HG03135 (cell line): ENCODE measurements at regions not wholly inside any gene's neighbourhood (a gene's known extent, or its start where the extent isn't known, plus 50 kb on each side); places are given as distances from the start of the nearest gene placed in this dataset.
"Not testable (repeated sequence)": the region's sequence is repeated elsewhere in the genome, so short reads cannot be mapped to it uniquely, and the experiment has no call there.

Source experiments
- ATAC-seq: cut with Tn5 transposase; IDR thresholded peaks from one replicate; pipeline ENCODE4 v1.9.1; 2021; ENCODE audit warnings: mild to moderate bottlenecking, moderate library complexity; ENCODE audit not compliant: unreplicated experiment

GRCh38 chr14:39562175-39562574 lies 129.9 kb upstream of the FBXO33 start:
- ATAC-seq: no peak

GRCh38 chr14:39558525-39558924 lies 126.3 kb upstream of the FBXO33 start:
- ATAC-seq: no peak

- ATAC-seq: no peak
Measured at GRCh38 chr14:39555749-39556148, 123.5 kb upstream of the FBXO33 start.

GRCh38 chr14:39554576-39554975 lies 122.3 kb upstream of the FBXO33 start:
- ATAC-seq: no peak

- ATAC-seq: no peak
Measured at GRCh38 chr14:39548358-39548757, 116.1 kb upstream of the FBXO33 start.

GRCh38 chr14:39547845-39548244 lies 115.6 kb upstream of the FBXO33 start:
- no peak for ATAC-seq

- no peak for ATAC-seq
Measured at GRCh38 chr14:39505812-39506211, 73.6 kb upstream of the FBXO33 start.

GRCh38 chr14:39500253-39500652 lies 68.0 kb upstream of the FBXO33 start:
- no peak for ATAC-seq

- no peak for ATAC-seq
Measured at GRCh38 chr14:39499514-39499913, 67.3 kb upstream of the FBXO33 start.

GRCh38 chr14:39497677-39498076 lies 65.4 kb upstream of the FBXO33 start:
- not testable (repeated sequence) for ATAC-seq

GRCh38 chr14:39492267-39492666 lies 60.0 kb upstream of the FBXO33 start:
- no peak for ATAC-seq

GRCh38 chr14:39491134-39491571 lies 58.9 kb upstream of the FBXO33 start:
- no peak for ATAC-seq

GRCh38 chr14:39488600-39488999 lies 56.4 kb upstream of the FBXO33 start:
- ATAC-seq: no peak

- no peak for ATAC-seq
Measured at GRCh38 chr14:39483682-39484081, 51.4 kb upstream of the FBXO33 start.
